GM19240 (cell line): ENCODE measurements at regions not wholly inside any gene's neighbourhood (a gene's known extent, or its start where the extent isn't known, plus 50 kb on each side); places are given as distances from the start of the nearest gene placed in this dataset.

Experiments used
- DNase-seq: peaks from one replicate; pipeline ENCODE4 v3.0.0; 2011; ENCODE audit warnings: low spot score; ENCODE audit not compliant: insufficient read length

DNA sequence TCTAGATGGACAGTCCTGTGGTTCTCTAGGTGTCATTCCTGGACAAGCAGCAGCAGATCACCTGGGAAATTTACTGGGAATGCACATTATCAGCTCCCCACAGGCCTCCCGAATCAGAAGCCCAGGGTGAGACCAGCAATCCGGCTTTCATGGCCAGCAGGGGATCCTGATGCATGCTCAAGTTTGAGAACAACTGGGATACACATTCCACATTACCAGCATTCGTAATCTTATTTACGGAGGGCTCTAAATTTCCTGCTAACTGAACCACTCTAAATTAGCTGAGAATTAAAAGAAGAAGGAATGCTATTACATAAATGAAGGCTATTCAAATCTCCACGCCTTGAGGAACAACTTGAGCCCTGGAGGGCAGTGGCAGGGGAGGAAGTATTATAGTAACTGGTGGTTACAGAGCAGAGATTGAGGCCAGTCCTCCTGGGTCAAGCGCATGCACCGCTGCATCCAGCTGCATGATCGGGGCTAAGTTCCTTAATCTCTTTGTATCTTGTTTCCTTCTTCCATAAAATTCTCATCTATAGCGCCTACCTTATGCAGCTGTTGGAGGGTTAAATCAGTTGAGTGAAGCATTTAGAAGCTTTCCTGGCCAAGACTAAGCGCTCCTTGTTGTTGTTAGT, 403.7 kb downstream of the CDH26 start:
- no peak for DNase-seq

DNA sequence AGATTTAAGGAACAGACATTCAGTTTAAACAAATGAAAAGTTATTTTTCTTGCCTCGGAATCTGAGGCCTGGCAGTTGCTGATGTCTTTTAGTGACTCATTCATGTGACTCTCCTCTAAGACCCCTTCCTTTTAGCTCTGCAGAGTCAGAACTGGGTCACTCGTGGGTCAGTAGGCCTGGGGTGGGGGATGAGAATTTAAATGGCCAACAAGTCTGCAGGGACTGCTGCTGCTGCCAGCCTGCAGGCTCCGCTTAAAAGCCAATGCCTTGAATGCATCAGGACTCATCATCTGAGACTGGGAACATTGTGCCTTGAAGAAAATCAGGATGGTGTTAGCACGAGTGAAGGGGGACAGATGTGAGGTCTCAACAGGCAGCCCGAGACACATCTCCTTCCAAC, 404.3 kb downstream of the CDH26 start:
- no peak for DNase-seq

DNA sequence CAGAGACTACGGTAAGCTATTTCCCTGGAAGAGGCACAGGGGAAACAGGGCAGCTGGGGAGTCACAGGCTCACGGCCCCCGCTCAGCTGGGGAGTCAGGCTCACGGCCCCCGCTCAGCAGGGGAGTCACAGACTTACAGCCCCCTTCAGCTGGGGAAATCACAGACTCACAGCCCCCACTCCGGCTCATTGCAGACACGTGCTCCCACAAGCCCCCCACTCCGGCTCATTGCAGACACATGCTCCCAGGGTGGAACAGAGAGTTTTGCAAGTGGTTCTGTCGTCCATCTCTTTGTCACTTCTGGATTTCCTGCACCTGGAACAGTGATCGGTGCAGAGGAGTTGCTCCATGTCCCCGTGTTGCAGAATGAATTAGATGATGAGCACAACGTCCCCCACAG, 405.5 kb downstream of the CDH26 start:
- DNase-seq, result no peak

DNA sequence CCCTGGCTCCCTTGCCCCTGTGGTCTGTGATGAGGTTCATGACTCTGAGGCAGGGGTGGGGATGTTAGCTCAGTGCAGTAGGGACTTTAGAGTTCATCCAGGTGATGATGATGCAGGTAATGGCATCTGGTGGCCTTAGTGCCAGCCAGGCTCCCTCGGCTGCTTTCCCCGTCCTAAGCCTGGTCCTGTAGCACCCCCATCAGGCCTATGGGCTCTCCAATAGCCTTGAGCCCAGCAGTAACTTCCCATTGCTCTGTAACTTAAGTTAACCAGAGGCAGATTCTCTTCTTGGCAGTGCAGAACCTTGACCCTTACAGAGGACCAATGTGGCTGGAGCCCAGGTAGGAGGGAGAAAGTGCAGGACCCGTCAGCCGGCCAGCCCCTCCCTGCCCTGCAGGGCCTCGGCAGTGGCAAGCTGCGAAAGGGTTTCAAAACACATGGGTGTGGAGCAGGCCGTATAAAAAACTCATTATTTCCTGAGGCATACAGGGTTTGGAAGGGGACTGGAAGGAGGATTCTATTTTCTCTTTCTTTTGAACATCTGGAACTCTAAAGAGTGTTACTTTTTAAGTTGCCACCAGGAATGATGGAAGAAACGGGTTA, 406.9 kb downstream of the CDH26 start:
- no peak for DNase-seq

DNA sequence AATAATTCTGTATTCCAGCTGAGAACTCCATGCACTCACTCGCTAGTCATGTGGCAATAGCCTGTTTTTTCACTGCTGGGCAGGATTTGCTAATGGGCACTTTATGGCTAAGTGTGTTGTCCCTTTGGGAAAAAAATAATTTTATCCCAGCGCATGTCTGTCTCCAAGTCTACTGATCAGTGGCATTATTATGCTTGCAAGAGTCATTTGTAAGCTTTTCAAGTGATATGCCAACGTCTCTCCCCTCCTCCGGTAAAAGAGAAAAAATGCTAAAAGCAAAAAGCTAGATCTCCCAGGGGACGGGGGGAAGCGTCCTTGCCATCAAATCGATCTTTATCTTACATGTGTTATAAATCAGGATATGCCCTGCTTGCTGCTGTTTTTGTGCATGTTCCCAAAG, 407.7 kb downstream of the CDH26 start:
- no peak for DNase-seq

DNA sequence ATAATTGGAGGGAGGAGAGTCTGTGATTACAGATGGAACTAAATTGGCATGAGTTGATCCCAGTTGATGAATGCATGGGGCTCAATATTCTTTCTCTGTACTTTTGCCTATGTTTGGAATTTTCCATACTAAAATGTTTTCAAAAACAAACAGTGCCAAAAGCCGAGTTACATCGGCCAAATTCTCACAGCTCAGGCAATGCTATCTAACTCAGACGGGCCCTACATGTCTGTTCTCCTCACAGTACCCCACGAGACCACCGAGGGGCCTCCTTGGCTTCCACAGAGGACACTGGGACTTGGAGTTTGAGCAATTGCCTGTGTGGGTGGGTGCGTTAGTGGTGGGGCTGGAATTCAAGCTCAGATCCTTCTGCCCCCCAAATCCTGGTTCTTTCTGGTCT, 413.2 kb downstream of the CDH26 start:
- DNase-seq, result no peak

DNA sequence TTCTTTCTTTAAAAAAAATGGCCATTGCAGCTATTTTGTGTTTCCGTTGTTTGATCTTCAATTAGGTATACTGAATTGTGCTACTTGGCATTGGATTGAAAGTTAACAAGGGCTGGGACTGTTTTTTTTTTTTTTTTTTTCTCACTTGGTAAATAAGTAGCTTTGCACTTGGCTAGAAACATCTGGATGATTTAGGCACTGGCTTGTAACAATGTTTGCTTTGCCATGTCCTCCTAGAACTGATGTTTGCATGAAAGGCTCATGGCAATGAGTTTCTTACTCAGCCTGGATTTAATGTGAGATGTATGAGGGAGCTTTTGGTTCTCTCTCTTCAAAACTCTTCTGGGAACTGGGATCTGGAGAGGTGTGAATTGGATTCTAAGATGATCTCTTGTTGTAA, 414.1 kb downstream of the CDH26 start:
- no peak for DNase-seq

DNA sequence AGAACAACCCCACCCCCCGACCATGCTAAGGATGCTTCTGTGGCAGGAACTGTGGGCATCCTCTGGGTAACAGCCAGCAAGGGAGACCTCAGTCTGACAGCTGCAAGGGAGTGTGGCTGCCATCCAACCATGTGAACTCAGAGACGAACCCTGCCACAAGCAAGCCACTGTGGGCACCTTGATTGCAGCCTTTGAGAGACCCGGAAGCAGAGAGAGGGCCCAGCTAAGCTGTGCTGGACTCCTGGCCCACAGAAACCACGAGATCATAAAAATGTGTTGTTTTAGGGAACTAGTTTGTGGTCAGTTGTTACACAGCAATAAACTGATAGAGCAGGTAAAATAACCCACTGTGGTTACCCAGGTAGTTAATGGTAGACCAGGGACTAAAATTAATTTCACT, 414.6 kb downstream of the CDH26 start:
- no peak for DNase-seq

DNA sequence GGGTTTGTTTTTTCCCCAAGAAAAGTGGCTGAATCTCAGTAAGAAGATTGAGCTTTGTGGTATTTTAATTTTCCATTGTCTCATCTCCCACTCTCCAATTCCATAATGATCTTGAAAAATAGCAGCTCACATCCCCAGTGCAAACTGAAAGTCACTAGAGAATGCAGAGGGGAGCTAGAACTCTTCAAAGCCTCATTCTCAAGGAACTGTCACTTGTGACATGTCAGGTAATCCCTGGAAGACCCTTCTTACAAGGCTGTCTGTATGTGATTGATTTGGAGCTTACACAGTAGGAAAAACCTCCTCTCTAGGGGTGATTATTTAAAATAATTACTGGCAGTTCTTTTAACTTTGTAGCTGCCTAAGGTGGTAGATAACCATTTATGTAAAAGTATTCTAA, 420.4 kb downstream of the CDH26 start:
- DNase-seq, result no peak

DNA sequence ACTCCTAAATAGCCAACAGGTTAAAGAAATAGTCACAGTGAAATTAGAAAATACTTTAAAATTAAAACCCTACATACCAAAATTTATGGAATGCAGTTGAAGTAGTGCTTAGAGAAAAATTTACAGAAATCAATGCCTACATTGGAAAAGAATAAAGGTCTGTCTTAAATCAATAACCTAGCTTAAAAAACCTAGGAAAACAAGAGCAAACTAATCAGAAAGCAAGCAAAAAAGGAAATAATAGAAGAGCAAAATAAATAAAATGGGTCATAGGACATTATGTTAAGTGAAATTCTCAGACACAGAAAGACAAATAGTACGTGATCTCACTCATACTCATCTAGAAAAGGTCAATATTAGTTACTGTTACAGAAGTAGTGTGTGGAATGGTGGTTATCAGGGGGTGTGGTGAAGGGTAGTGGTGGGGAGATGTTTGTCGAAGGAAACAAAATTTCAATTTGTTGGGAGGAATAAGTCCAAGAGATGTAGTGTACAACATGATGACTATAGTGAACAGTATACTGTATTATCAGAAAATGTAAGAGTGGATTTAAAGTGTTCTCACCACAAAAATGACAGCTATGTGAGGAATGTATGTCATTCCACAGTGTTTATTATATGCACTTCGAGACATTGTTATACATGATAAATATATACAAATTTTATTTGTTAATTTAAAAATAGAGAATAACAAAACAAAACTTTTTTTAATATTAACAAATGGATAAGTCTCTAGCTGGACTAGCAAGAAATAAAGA, 423.6 kb downstream of the CDH26 start:
- no peak for DNase-seq

DNA sequence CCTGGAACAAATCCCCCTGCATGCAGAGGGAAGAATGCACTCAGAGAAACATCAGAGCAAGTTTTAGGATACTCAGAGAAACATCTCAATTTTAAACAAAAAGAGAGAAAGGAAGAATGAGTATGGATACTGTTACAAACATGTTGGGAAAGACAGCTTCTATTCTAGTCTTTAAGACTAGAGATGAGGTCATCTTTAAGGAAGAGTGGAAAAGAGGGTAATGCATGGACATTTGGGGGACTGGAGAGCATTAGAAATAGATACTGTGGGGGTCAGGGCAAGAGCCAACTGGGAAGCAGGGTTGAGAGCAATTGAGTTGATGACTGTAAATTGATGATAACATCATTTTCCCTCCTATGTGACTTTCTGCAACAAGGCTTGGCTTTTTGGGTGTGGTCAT, 431.2 kb downstream of the CDH26 start:
- DNase-seq, result no peak

DNA sequence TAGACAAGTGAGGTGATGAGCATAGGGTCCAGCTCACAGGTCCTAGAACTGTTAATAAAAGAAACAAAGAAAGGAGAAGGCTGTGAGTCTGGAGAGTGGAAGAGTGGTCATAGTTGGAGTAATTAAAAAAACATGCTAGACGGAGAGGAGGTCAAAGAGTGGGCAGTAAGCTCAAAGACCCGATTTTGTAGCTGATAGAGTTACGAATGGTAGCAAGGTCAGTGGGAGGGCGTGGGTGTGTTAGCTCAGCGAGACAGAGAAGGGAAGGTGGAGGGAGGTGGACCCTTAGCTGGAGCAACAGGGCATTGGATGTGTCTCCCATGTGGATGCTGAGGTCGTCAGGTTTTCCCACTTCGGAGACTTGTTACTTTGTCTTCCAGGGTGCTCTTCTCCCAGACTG, 431.7 kb downstream of the CDH26 start:
- no peak for DNase-seq

DNA sequence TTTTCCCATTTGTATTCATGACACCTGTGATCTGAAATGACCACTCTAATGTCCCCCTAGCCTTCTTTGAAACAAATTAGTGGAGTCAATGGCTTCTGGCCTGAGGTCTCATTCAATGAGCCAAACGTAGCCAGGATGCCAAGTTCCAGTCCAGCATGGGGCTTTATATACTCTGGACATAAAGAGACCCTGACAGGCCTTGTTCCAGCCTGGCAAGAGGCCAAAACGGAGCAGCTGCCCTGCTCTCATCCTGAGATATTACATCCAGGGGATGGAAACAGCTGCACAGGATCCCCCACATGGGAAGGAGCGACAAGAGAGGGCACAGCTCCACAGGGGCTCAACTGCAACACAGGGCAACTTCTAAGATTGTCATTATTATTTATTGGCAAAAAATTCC, 437.8 kb downstream of the CDH26 start:
- DNase-seq, result no peak

DNA sequence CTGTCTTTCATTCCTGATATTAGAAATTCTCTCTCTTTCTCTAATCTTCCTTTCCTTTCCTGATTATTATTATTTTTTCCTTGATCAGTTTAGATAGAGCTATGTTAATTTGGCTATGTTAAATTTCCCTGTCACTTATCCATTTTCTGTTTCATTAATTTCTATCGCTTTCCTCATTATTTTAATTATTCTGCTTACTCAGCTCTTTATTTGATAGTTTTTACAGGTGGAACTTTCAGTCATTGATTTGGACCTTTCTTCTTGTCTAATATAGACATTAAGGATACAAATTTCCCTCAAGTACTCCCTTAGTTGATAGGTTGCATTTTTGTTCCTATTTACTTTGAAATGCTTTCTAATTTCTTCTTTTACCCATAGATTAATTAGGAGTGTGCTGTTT, 442.3 kb downstream of the CDH26 start:
- no peak for DNase-seq

DNA sequence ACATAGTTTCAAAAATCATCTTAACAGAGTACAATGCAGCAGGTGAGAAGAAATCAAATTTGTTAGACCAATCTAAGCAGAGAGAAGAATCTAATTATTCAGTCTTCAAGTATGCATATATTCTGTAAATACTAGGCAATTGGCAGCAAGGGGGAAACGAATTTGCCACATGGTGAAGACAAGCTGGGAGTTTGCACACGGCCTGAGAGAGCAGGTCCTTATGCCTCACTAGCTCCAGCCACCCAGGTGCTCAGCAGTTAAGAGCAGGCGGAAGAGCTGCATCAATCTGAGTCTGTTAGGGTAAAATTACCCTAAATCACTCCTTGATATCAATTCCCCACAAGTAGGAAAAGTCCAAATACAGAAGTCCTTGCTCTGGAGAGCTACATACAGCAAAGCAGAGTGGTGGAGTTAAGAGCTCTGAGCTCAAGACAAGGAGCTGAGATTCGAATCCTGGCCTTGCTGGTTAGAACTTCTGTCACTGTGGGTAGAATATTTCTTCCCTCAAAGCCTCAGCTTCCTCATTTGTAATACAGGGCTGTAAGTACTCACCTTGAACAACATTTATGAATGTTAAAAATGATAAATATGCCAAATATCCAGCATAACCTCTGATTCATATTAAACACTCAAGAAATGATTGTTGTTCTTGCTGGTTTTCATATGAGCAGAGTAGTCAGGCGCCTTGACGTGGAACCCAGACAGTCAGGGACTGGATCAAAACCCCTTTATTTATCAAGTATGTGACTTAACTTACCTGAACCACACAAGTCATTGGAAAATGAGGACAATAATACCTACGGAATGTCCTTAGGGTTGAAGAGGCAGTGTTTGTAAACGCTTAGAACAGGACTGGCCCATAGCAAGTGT, 444.2 kb downstream of the CDH26 start:
- no peak for DNase-seq

DNA sequence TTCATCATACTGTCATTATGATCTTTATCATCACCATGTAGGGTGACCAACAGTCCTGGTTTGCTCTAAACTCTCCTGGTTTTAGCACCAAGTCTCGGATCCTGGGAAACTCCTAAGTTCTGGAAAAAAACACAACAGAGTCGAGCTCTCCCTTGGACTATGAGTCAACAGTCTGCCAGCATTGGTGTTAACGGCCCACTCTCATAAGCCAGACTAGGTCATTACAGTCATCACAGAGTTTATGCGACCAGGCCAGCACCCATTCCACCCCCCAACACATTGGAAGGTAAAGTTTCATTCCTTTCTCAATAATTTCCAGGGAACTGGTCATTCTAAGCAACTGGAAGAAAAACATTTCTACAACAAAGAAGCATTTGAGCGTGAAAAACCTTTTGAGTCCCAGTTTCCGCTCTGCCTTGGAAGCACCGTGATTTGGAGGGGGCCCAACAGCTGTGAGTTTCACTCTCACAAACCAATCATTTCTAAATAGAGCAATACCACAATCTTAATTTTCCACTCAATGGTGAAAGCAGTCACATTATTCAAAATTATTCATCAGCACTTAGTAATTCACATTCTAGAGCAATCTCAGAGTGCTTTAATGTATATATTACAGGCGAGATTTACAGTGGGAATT, 445.0 kb downstream of the CDH26 start:
- no peak for DNase-seq

DNA sequence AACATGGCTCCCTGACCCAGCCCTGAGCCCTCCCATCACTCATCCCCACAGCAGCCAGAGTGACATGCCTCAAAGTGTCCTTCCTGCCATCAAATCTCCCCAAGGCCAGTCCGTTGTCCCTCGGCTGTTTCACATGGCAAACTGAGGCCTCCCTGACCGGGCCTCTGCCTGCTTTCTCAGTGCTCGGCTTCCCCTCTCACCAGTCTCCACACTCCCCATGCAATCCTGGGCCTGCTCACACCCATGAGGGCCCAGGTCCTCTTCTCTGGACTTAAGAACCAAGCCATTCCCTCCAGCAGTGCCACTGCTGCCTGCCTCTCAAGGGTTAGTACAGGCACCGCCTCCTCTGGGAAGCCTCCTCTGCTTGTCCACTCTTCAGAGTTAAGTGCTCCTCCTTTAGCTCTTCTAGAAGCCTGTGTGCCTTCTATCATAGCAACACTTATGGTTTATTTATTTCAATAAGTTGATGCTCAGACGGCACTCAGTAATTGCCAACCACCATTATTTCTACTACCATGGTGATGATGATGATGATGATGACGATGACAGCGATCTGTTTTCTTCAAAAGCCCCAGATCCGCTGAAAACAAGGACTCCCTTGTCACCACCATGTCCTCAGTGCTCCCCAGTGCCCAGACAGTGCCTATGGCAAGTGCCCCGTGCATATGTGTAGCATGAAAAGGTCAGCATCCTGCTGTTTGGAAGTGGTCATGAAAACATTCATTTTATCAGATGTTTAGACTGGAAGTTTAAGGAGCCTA, 449.0 kb downstream of the CDH26 start:
- DNase-seq, result no peak

DNA sequence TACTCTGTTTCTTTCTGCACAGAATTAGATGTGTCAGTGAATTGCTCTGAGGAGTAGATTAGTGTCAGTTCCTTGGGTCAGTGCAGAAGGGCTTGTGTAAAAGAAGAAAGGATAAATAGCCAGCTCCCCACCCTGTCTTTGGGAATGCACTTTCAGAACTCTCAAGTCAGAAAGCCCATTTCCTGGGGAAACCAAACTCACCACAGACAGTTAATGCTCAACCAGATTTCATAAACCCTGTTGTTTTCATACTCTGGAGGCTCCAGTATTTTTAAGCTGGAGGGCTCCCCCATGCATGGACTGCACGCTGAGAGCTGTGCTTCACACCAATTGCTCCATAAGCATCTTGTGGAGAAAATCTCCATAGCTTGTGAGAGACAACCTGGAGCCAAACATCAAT, 449.7 kb downstream of the CDH26 start:
- no peak for DNase-seq

DNA sequence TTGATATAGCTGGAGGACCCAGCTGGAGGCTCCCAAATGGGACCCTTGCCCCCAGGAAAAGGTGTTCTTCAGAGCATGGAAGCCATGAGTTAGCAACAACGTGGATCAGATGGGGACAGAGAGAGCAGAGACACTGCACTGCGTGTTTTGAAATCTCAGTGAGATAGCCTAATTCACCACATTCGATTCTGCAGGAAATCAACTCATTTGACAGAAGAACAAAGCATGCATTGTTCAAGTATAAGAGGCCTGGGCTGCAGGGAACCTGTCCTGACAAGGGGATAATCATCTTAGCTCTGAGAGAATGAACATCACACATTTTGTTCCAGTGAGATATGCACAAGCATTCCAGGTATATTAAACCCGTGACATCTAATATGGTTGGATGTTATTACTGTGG, 450.2 kb downstream of the CDH26 start:
- no peak for DNase-seq

DNA sequence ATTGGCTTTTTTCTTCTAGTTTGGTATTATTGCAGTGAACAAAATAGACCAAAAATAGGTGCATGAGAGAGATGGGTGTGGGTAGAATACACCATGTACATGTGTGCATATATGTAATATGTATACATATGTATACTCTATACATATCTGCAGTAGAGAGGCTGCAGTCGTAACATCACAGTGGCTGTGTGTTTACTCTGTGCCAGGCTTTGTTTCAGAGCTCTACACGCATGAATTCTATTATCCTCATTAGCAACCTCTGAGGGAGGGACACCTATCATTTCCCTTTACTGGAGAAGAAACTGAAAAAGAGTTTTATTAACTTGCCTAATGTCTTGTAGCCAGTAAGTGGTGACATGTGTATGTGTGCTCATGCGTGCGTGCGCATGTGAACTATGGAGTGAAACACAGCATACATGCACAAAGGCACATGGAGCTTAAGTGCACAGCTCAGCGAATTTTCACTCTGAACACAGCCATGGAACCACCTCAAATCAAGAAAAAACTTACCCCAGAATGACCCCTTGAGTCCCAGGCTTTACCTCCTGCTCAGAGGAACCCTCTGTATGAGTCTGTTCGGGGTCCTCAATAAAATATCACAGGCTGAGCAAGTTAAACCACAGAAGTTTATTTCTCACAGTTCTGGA, 452.5 kb downstream of the CDH26 start:
- DNase-seq, result no peak
